ENCODE measurements at regions not wholly inside any gene's neighbourhood (a gene's known extent, or its start where the extent isn't known, plus 50 kb on each side); places are given as distances from the start of the nearest gene placed in this dataset.

GRCh38 chr9:13896922-13897835, 416.8 kb downstream of the NFIB start:
- TF ChIP-seq TEAD4 (IDR thresholded peaks at IDR 0.05): no peak
- TF ChIP-seq NFIC (IDR thresholded peaks at IDR 0.05): no peak
- no peak for TF ChIP-seq TCF12 (IDR thresholded peaks at IDR 0.05; ENCODE audit: low read depth)
- no peak for TF ChIP-seq YY1 (IDR thresholded peaks at IDR 0.05; ENCODE audit: low read depth)
- TF ChIP-seq FOXM1 (IDR thresholded peaks at IDR 0.05; ENCODE audit: borderline replicate concordance, low read depth): no peak
